ENCODE measurements at regions not wholly inside any gene's neighbourhood (a gene's known extent, or its start where the extent isn't known, plus 50 kb on each side); places are given as distances from the start of the nearest gene placed in this dataset.

DNA sequence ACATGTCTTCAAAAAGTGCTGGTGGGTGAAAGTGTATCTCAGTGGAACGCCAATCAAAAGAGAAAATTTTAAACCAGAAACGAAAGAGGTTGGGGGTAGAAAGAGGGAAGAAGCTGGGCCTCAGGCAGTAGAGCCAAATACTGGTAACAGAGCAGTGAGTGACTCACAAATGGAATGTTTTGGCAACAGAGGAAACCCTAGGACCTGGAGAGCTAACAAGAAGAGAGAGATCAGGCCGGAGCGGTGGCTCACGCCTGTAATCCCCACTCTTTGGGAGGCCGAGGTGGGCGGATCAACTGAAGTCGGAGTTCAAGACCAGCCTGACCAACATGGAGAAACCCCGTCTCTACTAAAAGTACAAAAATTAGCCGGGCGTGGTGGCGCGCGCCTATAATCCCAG, 450.8 kb upstream of the NAALADL2 start:
- no peak for DNase-seq

DNA sequence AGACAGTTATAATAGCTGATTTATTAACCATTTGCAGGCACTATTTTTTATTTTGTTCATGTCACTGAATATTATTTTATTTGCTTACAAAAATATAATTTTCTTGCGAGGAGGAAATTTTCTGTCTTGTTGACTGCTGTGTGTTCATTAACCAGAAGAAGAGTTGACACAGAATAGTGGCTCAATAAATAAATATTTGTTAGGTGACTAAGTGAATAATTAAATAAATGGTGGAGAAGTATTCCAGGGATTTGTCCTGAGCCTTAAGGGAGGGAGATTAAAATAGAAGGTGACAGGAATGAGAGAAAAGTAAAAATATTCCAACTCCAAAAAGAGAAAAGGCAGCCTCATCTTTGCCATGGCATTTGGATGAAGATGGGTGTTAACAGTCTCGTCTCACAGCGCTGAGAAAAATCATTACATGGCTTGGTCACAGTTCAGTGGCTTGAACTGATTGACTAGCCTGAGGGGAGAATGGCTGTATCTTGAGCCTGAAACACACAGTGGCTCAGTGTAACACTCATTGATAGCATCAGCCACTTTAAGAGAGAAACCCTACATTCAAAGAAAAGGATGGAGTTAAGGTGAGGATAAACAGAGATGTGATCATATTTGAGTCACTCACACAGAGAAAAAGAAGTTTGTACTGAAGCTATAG, 449.9 kb upstream of the NAALADL2 start:
- no peak for DNase-seq

DNA sequence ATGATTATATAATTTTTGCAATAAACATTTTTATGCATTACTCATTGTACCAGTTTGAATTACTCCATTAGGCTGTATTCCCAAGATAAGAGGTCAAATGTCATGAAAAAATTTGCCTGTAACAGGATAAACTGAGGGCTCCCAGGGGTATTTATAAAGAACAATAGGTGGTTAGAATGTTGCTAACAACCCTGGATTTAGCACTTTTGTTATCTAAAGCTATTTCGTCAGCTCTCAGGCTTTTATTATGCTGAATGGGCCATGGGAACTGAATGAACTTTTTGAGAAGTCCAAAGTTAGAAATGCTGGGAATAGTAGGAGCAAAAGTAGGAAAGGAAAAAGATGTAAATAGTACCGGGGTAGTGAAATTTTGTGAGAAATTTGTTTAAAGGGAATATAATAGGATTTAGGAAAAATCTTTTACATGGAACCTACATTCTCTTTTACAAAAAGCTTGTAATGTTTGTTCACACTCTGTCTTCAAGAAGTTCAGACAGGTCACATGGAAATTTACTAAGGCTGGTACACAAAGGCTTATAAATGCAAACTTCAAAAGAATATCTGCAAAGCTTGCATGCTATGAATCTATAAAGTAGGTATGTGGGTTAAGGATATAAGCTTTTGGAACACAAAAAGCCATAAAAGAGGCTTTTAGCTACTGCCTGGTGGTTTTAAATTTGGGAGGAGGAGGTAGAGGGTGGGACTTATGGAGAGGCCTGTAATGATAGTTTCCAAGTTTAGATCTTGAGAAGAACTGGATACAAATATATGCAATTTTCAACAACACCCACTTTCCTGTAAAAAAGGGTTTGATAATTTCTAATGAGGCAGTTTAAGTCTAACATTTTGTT, 445.8 kb upstream of the NAALADL2 start:
- no peak for DNase-seq

DNA sequence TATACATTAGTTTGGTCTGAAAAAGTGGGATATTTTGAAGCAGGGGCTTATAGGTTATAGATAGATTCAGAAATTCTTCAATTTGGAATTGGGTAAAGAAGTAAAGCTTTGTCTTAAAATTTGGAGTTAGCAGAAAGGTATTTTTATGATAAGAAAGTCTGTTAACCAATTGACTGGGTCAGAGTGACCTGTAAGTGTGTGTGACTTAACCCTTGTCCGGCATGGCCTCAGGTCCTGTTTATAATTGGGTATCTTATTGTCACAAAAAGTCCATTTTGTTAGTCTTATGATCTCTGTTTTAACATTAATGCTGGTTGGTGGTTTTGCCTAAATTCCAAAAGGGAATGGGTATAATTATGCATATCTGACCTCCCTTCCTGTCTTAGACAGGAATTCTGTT, 444.2 kb upstream of the NAALADL2 start:
- no peak for DNase-seq

DNA sequence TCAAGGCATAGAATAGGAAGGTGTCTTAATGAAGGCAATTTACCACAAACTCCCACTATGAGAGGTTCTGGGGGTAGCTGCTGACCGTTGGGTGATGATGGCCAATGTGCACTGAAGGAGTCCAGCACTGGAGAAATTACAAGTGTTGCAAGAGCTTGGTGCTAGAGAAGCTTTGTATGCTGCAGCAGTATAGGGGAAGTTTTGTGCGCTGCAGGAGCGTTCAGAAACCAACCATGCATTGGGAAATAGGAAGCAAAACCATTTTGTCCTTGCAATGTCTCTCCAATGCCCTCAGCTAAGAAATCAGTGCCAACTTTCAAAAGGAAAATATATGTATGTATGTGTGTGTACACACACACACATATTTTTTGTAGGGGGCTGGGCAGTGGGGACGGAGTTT, 441.6 kb upstream of the NAALADL2 start:
- no peak for DNase-seq

DNA sequence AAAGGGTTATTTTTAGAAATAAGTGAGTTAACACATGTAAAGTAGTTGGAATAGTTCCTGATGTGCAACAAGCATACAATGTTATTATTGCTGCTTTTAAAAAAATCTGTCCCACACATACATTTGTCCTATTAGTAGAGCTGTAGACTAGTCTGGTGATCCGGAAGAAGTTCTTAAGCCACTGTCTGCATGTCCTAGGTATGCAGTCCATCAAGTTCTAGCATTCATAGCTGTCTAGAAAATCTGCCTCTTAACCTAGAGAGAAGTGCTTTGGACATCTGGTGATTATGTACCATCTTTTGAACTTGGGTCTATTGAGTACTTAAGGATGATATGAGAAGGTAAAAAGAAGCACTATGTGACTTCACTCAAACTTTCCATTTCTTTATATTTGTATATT, 439.9 kb upstream of the NAALADL2 start:
- no peak for DNase-seq

DNA sequence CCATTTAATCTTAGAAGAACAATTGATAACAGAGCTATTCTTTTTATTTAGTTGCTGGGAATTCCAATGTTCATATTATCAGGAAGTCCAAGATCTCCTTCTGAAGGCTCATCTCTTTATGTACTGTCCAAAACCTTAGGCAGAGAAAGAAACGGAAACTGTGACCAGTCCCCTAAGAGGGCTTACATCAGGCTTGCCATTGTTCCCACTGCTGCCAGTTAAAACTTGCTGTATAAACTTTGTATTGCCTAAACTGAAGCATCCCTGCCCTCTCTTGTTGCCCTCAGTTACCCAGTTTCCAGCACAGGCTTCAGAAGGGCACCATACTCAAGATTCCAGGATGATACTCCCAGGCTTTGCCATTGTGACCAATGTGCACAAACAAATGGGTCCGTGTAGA, 435.2 kb upstream of the NAALADL2 start:
- no peak for DNase-seq

DNA sequence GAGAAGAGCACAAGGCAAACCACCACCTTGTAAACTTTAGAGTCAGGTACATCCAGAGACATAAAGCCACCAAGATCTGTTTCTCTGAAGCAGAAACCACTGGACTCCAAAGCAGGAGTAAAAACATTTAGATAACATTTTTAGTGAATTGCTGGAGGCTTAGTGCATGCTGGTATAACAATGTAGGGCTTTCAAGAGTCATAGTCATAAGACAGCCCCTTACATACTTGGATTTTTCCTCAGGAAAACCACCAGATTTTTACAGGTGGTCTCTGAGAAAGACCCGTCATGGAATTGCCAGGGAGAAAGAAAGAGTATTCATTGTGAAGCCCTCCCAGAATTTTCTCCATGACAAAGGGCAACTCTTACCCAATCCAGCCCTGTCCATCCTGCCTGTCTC, 434.5 kb upstream of the NAALADL2 start:
- no peak for DNase-seq

DNA sequence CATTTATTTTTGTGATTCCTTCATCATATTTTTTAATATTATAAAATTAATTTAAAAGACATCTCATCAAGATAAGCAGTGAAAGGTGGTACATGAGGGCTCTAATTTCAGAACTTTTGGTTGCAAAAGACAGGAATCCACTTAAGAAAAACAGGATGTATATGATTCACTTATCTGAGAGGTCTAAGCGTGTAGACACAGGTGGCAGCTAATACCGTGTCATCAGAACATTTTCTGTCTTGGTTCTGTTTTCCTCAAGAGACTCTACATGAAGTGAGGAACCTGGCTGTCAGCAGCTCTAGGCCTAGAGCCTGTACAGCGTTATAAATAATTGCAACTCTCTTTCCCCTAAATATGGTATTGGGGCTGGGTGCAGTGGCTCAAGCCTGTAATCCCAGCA, 433.7 kb upstream of the NAALADL2 start:
- DNase-seq = no peak

DNA sequence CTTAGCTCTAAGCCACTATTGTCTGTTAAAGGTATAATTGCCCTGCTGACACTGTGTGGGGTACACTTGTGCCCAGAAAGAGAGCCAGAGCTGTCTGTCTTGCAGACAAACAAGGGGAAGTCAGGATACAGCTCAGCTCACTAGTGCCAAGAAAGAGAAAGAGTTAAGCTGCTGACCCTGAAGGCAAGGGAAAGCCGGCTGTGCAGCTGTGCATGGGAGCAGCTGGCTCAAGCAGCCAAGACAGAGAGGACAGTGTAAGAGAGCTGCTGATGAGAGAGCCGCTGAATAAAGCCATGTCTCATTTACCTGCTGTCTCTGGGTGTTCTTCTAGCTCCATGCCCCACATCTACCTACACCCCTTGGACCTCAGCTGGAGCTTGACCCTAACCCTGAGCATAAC, 428.1 kb upstream of the NAALADL2 start:
- no peak for DNase-seq

DNA sequence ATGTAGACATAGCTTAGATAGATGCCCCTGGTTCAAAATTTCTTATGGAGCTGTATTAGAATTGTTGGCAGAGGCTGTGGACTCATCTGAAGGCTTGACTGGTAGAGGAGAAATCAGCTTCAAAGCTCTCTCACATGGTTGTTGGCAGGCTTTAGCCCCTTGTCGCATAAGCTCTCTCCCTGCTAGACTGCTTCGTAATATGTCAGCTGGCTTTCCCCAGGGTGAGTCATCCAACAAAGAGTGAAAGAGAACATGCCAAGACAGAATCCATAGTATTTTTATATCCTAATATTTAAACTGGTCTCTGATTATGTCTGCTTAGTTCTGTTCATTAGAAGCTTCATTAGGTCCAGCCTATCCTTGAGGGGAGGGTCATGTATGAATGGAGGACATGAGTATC, 427.4 kb upstream of the NAALADL2 start:
- no peak for DNase-seq

DNA sequence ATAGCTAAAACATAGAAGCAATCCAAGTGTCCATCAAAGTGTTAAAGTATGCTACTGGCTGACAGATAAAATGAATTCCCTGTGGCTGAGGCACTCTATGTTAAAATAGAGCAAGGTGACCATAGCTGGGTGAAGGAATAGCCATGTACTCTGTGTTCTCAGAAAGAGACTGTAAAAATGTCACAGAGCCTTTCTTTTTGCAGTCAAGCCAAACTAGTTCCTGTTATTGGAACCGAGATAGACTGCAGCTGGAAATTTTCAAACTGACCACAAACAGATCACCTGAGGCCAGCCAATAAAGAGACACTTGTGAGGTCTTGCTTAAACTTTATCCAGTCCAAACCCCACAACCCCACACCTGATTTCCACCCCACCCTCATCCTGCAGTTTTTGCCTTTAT, 422.8 kb upstream of the NAALADL2 start:
- no peak for DNase-seq

DNA sequence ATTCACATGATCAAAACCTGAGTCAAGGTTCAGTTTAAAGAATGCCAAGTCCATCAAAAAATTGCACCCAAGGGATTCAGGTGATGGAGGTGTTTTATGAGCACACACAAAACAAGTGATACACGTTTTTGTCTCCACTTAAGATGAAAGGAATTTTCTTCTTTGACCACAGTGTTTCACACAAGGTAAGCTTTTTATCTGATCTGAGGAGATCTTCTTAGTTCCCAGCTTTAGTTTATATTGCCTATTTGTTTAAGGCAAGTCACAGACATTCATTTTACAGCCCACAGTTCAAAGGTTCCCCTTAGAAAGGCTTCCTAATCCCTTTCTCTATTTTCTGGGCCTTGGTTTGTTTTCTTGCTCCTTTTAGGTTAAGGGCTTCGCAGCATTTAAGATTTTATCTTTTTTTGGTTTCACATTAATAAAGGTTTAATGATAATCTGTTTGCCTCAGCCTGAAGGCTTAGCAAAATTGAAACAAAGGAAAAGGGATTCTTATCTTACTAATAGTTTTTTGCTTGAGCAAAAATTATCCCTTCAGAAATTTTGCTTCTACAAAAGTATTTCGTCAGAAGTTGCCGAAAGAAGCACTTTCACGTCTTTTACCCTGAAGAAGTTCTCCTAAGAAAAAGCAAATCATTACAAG, 420.5 kb upstream of the NAALADL2 start:
- no peak for DNase-seq

DNA sequence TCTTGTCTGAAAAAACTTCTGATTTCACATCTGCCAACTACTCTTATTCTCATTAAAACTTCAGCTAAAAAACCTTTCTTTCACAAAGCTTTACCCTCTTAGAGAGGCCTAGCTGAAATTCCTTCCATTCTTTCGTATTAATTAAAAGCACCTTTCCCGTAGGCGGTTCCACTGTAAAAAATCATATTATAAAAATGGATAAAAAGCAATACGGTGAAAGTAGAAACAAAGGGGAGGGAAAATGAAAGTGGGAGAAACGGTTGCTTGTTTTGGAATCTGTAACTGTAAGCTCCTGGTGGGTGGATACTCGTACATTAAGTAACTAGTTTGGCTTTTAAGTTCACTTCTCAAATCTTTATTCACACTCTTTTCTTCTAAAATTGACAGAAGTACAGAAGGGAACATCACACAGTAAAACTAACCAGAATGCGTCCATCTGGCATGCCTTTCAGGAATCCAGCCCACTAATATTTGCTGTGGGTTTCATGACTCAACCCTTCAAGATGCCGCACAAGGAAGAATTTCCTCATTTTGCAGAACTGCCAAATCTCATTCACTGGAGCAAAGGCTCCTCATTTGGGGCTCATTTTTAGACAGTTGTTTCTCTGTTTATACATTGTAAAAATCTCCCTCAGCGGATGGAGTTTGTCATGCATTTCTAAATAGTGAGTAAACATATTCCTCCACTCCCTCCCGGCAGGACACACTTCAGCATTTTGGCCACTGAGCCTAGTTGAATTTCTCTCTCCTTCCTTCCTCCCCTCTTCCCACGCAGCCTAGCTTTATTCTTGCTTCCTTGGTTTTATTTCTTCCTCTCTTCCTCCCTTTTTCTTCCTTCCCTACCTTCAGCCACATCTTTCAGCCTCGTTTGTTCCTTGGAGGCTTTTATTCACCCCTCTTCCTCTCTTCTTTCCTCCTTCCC, 419.5 kb upstream of the NAALADL2 start:
- DNase-seq = no peak

DNA sequence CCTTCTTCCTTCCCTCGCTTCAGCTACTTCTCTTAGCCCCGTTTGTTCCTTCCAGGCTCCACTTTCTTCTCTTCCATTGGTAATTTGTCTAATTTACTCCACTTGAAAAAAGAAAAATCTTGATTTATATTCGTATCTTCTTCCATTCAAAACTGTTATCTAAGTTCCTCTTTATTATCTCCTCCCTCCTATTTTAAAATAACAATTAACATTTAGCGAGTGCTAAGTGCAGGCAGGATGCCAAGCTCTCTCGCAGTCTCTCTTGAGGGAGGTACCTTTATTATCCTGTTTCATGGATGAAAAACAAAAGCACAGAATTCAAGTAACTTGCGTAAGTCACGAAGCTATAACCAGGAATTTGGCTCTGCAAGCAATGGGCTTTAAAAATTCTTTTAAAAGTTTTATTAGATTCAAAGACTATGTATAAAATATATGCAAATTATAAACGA, 418.9 kb upstream of the NAALADL2 start:
- DNase-seq = no peak

DNA sequence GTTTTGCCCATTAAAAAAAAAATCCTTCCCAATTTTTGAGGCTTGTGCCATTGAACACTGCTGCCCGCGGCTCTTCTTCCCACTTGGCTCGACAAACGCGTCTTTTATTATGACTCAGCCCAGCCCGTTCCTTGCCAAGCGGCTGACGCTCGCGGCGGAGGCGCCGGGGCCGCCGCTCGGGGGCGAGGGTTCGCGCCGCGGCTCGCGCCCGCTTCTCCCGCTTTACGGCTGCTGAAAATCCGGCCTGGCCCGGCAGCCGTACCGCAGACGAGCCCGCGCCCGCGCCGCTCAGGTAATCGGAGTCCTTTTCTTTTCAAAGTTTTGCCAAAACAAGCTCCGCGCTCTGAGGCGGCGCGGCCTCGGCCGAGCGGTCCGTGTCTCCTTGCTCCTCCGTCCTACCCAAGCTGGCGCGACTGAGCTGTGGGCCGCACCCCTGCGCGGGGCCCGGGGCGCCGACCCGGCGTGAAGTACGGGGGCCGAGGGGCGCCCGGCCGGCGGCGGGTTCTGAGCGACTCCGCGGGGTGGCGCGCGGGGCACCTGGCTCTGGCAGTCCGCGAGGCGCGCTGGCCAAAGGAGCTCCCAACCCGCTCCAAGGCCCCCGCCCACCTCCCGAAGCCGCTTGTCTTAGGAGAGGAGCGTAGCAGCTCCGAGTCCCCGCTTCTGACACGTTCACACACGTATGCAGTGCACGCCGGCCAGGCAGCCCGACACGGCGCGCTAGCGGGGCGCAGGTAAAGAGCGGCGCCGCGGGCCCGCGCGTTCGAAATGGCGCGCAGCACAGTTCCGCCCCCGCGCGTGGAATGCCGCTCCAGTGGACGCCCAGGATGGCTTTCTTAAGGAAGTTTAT, 418.2 kb upstream of the NAALADL2 start:
- DNase-seq = peak; percentile 31

DNA sequence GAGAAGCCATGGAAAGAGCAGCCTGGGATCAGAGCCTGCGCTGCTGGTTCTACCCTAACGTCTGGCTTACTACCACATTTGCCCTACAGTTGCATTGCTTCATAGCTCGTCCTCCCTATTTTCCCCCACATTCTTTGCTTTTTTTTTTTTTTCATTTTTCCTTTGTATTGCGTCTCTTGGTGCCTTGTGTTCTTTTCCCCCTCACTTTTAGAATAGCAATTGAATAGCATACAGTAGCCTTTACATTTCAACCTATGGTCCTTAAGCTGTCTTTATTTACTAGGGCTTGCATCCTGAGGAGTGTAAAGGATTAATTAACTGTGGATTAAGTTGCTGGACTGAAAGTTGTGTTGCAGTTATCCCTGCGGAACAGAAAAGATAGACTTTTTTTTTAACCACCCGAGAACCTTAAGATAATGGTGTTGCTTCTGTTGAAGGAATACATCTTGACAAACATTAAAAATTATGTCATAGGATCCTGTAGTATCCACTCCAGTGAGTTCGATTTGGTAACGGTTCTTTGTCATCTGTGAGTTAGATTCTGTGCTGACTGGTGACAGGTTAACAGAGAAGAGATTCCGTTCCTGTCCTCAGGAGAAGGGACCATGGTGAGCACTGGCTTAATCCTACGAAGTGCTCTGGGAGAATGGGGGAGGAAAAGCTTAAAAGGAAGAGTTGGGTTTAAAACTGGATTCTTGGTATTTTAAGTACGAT, 417.4 kb upstream of the NAALADL2 start:
- no peak for DNase-seq

DNA sequence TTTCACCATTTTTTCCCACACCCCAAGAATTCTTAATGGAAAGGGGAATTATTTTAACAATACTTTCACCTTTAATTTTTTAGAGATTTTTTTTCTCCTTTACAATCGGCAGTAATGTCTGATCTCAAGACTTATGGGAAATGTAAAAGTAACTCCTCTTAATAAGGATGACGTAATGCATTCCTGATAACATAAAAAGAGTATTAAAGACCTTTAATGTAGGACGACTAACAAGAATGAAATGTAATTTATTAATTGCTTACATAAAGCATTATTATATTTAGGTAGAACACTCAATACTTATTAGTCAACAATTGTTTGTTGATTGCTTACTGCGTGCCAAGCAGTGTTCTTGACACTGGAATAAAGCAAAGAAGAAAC, 416.8 kb upstream of the NAALADL2 start:
- DNase-seq = no peak

DNA sequence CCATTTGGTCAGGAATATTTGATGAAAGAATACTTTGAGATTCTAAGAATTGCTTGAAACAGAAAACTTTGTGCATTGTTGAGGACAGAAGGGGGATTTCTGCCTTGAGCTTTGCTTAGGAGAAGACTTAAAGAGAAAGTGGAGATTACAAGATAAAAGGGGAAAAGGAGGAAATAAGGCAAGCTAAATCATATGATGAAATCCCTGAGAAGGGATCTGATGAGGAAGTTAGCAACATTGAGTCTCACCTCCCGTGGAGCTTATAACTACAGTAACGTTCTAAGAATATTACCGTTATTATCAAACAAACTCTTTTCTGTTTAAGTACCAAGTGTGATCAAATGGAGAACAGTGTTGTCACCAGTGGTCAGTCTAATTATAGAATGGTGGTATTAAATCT, 414.7 kb upstream of the NAALADL2 start:
- DNase-seq = no peak

DNA sequence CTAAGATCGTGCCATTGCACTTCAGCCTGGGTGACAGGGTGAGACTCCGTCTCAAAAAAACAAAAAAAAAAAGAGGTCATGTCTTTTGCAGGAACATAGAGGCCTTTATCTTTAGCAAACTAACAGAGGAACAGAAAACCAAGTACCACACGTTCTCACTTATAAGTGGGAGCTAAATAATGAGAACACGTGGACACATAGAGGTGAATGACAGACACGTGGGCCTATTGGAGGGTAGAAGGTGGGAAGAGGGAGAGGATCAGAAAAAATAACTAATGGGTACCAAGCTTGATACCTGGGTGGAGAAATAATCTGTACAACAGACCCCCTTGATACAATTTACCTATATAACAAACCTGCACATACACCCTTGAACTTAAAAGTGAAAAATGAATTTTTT, 401.4 kb upstream of the NAALADL2 start:
- DNase-seq = no peak

DNA sequence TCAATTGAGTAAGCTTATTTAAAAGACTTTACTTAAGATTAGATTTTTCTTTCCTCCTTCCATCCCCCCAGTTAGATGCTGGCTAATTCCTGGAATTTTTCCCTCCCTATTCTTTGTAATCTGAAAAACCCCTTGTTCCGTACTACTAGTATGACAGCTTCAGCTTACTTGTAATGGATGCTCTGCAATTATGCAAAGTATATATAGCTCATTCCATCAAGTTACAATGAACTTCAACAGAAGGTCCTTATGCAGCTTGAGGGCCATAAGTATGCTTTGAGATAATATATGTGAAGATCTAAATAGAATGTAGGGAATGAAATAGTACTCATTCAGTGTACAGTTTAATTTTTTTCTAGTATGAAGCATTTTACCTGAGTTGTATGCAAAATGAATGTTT, 398.3 kb upstream of the NAALADL2 start:
- no peak for DNase-seq

Measured in stimulated activated CD4-positive, alpha-beta T cell treated with anti-CD3 and anti-CD28 coated beads, Interleukin-4, amount 100 ng/mL, for 24 hours (primary cell).